Prostate gland (tissue), 2 donors: ENCODE measurements at regions not wholly inside any gene's neighbourhood (a gene's known extent, or its start where the extent isn't known, plus 50 kb on each side); places are given as distances from the start of the nearest gene placed in this dataset.

Experiments
- POLR2A ChIP-seq: fragments of 450-650 bp; IDR thresholded peaks from one replicate; pipeline ENCODE4 v1.6.1; 2016; ENCODE audit warnings: antibody characterized with exemption, mild to moderate bottlenecking
- POLR2AphosphoS5 ChIP-seq: sonication (generic); formaldehyde crosslinking; IDR thresholded peaks from one replicate; pipeline ENCODE4 v1.6.1; 2017; ENCODE audit warnings: antibody characterized with exemption
- TF ChIP-seq, protein P1 (sequence below), 4 experiments: fragments of 200-600 bp in 2 of 4; fragments of 450-650 bp in 2 of 4; sonication (generic) in 2 of 4; IDR thresholded peaks; 1 replicate in 3 of 4; 2 replicates in 1 of 4; pipeline ENCODE4 v1.5.1; 2016 to 2019; ENCODE audit warnings: antibody characterized with exemption in 4 of 4, mild to moderate bottlenecking in 2 of 4, moderate library complexity in 2 of 4

GRCh38 chr7:45511721-45512597 is 62.2 kb upstream of the ADCY1 start:
- no peak for TF ChIP-seq POLR2AphosphoS5
- TF ChIP-seq, protein P1, sequence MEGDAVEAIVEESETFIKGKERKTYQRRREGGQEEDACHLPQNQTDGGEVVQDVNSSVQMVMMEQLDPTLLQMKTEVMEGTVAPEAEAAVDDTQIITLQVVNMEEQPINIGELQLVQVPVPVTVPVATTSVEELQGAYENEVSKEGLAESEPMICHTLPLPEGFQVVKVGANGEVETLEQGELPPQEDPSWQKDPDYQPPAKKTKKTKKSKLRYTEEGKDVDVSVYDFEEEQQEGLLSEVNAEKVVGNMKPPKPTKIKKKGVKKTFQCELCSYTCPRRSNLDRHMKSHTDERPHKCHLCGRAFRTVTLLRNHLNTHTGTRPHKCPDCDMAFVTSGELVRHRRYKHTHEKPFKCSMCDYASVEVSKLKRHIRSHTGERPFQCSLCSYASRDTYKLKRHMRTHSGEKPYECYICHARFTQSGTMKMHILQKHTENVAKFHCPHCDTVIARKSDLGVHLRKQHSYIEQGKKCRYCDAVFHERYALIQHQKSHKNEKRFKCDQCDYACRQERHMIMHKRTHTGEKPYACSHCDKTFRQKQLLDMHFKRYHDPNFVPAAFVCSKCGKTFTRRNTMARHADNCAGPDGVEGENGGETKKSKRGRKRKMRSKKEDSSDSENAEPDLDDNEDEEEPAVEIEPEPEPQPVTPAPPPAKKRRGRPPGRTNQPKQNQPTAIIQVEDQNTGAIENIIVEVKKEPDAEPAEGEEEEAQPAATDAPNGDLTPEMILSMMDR (IDR thresholded peaks at IDR 0.05) = no peak
- TF ChIP-seq POLR2A = no peak
